ENCODE measurements at regions not wholly inside any gene's neighbourhood (a gene's known extent, or its start where the extent isn't known, plus 50 kb on each side); places are given as distances from the start of the nearest gene placed in this dataset.
A peak's percentile ranks its signal among the peaks of the same experiment; 100 is the strongest.

DNA sequence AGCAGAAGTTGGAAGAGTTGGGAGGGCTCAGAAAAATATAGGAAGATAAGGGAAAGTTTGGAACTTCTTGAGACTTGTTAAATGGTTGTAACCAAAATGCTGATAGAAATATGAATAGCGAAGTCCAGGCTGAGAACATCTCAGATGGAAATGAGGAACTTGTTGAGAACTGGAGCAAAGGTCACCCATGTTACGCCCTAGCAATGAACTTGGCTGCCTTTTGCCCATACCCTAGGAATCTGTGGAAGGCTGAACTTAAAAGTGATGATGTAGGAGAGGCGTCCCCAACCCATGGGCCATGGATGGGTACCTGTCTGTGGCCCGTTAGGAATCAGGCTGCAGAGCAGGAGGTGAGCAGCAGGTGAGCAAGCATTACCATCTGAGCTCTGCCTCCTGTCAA, 347.8 kb downstream of the ARL4A start:
- DNase-seq (ENCODE audit: low spot score): no peak

DNA sequence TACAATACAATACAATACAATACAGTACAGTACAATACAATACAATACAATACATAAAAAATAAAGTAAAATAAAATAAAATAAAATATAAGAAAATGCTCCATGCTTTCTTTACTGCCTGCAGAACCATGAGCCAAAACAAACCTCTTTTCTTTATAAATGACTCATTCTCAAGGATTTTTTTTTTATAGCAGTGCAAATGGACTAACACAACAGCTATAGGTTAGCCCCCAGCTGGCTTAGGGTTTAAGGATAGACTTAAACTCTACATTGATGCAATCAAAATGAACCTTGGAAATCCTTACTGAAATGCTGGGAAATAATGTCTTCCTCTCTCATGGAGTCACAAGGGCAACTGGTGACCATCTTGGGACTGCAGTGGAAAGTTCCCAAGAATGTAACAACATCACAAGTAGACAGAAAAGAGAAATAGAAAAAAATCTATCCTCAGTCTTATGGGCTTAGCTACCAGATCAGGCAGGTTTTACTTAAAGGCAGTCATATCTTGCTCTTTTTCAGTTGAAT, 348.9 kb downstream of the ARL4A start:
- no peak for DNase-seq (ENCODE audit: low spot score)

DNA sequence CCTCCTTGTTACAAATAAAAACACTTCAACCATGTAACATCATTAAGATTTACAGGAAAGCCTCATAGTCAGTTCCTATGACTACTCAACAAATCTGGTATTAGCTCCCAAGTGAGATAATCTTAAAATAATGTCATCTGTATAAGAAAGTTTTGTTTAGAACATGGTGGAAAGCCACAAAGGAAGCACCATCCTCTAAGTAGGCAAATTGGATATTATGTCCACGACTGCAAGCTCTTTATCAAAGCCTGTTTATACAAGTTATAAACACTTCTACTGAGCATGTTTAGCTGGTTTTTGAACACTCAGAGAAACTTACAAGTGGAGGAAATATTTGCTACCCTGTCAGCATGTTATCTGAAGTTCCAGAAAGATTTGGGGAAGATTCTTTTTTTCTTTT, 349.8 kb downstream of the ARL4A start:
- DNase-seq (ENCODE audit: low spot score): no peak

DNA sequence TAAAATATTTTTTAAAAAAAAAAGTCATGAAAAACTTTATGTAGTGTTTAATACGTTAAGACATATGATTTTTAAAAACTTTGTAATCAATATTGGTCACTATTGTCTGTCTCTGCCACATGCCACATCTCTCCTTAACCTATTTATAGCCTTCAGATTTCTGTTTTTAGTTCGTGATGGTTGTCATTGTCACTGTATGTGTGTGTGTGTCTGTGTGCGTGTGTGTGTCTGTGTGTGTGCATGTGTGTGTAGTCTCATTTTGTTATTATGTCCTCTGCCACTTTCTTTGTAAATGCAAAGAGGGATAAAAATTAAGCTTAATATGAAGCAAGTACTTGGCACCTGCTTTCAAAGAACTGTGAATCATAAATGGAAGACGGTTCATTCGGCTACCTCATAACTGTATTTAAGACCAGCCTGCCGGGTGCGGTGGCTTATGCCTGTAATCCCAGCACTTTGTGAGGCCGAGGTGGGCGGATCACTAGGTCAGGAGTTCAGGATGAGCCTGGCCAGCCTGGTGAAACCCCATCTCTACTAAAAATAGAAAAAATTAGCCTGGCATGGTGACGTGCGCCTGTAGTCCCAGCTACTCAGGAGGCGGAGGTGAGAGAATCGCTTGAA, 354.0 kb downstream of the ARL4A start:
- no peak for DNase-seq (ENCODE audit: low spot score)

DNA sequence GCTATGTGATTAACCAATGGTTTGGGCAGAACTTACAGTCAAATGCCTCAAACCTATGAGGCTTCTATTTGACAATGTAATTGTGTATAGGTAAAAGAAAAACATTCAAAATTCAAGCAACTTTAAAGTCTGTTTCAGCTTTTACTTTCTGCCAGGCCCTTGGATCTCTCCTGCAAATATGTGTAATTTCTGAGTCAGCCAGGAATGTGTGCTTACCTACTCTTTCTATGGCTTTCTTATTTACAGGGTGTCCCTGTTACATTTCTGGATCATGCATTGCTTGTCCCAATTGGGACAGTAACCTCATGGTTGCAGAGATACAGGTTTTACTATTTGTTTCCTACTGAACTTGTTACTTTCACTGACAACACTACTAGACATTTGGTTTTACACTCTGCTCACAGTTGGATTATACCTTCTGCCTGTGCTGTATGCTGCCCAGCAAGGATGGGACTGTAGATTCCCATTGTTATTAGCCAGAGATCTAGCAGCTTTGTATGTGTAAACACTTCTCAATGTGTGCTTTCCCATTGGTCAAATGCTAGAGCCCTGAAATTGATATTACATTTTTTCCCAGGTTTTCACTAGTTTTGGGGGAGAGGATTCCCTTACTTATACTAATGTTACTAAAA, 355.3 kb downstream of the ARL4A start:
- no peak for DNase-seq (ENCODE audit: low spot score)

DNA sequence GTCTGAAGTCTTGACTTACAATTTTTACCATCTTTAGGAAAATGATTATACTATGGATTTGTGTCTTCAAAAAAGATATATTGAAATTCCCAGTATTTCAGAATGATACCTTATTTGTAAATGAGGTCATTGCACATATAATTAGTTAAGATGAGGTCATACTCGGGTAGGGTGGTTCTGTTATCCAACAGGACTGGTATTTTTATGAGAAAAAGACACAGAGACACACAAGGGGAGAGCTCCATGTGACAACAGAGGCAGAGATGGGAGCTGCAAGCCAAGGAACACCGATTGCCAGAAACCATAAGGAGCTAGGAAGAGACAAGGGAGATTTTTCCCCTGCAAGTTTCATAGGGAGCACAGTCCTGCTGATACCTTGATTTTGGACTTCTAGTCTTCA, 356.9 kb downstream of the ARL4A start:
- DNase-seq (ENCODE audit: low spot score): no peak

DNA sequence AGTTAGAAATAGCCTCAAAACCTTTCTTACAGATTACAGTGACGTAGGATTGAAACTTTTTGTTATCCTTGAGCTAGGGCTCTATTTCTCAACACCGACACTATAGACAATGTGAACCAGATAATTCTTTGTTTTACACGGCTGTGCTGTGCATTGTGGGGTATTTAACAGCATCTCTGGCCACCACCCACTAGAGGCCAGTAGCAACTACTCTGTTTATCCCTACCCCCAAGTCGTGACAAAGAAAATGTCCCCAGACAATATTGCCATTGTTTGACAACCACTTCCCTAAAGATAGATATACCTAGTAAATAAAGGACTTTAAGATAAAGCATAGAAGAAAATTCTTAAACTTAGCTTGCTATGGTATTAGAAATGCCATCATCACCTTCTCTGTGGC, 359.6 kb downstream of the ARL4A start:
- DNase-seq (ENCODE audit: low spot score): no peak

DNA sequence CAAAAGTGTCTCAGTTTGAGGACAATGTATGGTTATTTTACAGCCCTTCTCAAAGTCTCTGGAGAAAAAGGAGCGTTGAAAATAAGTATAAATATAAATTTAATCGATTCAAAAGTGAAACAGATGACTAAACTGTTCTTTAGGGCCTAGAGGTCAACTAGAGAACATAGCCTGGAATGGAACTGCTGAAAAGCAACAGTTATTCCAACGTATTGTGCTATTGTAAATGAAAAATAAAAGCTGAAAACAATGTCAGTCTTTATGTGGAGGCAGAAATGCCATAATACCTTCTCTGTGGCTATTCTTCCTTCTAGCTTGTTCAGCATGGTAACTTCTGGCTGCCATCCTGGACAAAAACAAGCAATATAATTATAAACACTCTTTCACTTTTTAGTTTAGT, 362.5 kb downstream of the ARL4A start:
- no peak for DNase-seq (ENCODE audit: low spot score)

DNA sequence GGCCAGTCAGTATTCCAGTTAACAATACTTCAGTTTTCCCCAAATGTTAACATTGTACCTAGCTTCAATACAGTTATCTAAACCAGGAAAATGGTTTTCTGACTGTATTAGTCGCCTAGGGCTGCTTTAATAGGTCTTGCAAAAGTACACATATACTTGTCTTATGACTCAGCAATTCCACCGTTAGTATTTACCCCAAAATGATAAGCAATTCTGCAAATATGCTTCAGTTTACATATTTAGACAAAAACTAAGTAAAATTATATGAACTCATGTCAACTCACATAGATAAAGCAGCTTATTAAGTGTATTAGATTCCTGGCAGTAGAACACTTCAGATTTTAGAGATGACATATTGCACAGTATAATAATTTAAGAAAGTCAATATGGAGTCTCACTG, 363.3 kb downstream of the ARL4A start:
- no peak for DNase-seq (ENCODE audit: low spot score)

DNA sequence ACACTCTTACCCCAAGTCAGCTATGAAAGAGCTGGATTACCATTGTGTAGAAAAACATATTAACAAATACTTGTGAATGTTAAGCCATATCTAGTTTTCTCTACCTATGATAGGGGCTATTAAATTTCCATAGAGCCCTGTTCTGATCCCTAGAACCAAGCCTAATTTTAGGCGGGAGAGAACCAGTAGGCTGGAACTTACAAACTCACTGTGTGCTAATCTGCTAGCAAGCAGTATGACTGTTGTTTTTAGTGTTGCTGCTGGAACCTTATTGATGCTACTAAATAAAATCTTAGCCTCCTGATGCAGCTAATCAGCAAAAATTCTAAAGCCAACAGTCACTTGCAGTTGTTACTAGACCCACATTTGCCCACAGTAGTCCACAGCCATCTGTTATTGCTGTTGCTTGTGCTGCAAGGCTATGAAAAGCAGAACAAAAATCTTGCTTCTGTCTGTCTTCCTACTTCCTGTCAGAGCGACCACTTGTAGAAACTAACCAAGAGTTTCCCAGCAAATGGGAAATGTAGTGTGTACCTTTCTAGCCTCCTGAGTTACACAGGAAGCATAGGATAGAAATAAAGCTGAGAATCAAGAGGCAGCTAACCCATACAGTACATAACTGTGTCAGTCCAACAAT, 368.4 kb downstream of the ARL4A start:
- peak; percentile 18 for DNase-seq (ENCODE audit: low spot score)

DNA sequence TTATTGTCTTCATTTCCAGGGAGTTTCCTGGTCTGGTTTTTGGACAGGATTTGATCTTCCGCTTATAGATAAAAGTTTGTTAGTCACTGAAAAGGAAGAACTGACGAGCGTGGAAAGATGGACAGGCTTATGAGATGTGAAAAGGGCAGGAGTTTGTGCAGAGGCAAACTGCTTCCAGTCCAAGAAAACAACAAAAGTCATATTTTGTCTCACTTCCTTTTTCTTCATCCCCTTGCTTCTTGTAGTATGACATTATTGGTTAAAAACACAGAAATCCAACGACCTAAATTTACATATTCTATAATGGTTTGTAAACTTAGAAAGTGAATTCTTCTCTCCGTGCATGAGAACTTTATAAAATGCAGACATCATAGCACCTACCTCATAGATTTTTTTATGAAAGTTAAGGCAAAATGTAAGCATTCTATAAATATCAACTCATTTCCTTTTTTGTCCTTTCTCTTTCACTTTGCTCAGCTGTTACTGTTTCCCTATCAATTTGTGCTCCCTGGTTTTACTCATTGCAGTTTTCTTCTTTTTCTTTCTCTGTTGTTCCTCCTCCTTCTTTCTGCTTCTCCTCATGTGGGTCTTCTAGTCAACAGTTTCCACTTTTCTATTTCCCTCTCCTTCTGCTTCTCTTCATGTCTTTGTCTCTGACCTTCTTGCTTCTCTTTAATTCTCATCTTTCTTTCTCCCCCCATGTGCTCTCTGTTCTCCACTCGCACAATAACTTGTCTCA, 370.2 kb downstream of the ARL4A start:
- peak; percentile 5 for DNase-seq (ENCODE audit: low spot score)

DNA sequence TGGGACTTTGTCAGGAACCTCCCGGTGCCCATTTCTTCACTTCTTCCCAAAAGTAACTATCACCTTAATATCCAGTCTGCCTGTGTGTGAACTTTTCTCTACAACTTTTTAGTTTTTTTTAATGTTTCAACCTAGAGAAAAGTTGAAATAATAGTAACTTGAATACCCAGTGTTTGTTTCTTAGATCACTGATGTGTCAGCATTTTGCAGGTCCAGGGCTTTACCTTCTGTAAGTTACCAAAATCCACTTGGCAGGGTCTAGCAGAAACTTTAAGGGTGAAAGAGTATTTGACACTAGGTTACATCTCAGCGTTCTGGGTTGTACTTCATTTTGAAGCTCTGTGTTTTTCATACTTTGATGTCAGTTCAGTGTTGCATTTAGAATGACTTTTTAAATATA, 372.7 kb downstream of the ARL4A start:
- DNase-seq (ENCODE audit: low spot score): no peak

DNA sequence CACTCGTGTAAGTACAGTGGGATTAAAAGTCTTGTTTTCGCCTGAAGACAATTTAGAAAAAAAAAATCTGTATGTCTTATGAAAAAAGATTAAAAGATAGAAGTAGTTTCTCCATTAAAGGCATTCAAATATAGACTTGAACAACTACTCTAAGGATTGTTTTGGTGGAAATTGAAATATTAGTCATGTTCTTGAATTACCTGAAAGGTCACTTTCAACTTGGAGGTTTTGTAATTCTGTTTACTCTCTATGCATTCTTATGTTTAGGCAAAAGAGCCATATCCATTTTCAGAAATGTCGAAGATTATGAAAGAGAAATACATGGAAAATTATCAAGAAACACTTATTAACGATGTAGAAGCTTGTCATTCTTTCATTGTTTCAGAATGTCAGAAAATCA, 373.7 kb downstream of the ARL4A start:
- no peak for DNase-seq (ENCODE audit: low spot score)

DNA sequence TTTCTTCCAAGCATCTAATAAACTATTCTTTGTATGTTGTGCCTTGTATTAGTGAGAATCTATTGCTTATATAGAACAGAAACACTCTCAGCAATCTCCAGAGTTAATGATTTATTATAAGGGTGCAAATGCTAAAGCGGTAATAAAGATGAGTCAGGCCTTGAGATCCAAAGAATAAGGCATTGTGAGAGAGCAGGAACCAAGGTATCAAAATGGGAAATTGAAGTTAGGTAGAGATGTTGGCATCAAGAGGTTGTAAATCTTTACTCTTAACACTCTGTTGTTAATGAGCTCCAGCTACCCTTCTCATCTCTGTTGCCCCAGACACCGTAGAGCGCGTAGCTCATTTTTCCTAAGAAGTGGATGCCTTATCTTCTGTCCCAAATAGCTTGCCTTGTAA, 375.2 kb downstream of the ARL4A start:
- no peak for DNase-seq (ENCODE audit: low spot score)

DNA sequence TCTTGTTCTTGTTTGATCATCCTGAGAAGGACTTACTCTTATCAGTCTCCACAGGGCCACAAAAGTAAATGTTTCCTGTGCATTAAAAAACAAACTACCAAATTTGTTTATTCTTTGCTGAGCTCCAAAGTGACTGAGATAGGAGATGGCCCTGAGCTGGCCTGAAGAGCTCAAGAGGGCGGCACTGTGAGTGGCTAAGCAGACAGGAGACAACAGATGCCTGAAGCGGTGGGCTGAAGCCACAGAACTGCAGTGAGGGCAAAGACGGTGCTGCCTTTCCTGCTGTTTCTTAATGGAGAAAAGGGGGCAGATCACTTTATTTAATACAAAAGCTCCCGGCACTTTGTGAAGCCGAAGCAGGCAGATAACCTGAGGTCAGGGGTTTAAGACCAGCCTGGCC, 379.6 kb downstream of the ARL4A start:
- DNase-seq (ENCODE audit: low spot score): no peak

DNA sequence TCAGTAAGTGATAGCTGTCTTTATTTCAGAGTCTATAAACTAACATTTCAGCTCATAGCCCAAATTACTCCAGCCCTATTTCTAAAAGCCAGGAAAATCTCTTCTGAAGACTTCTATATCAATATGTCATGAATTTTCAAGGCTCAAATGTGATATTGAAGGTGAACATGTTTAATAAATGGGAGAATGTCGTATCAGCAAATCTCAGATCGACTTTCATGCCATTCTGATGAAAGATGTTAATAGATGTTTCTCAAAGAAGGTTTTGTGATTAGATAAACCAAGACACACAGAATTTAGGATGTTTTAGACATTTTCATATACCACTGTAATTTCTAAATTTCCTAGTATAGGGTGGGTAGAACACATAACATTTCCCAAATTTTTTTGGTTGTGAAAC, 380.6 kb downstream of the ARL4A start:
- no peak for DNase-seq (ENCODE audit: low spot score)

DNA sequence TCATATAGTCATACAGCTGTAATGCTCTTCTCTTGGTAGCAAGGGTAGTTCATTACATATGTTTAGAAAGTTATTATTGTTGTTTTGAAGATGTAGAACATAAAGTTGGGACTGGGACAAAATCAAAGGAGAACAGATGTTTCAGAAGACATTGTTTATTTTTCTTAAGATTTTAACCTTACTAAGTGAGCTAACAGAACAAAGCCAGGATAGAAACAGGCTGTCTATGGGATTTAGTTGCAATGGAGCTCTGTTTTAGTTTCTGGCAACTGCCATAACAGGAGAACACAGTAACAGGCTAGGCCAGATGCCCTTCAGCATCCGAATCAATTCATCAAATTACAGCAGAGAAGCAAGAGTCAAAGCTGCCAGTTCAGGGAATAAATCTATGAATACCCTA, 382.4 kb downstream of the ARL4A start:
- no peak for DNase-seq (ENCODE audit: low spot score)

DNA sequence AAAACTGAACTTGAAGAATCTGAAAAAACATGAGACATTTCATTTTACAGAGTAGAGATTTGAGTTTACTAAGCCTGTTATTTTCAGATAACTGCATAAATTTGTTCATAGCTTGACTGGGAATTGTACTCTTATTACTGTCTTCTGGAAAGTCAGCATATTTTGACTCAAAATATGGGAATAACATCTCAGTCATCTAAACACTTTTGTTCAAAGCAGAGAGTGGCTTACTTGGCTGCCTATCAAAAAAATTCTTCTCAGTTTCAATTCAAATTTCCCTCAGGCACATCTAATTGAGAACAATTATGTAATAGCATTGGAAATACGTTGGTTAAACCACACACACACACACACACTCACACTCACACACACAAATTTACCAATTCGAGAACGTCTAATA, 384.6 kb downstream of the ARL4A start:
- no peak for DNase-seq (ENCODE audit: low spot score)

DNA sequence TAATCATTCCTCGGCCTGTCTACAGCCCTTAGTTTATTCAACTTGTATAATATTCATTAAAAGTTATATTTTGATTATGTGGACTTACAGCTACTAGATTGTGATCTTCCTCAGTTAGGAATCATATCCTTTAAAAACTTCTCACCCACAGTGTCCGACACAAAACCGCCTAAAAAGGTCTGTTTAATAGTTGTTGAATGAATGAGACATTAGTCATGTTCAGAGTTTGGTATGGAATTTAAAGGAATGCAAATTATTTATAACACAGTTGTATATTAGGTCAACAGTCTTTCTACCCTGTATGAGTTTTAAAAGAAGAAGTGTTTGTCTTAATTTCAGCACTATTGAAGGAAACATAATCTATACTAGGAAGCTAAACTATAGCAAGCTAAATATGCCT, 390.0 kb downstream of the ARL4A start:
- DNase-seq (ENCODE audit: low spot score): no peak

DNA sequence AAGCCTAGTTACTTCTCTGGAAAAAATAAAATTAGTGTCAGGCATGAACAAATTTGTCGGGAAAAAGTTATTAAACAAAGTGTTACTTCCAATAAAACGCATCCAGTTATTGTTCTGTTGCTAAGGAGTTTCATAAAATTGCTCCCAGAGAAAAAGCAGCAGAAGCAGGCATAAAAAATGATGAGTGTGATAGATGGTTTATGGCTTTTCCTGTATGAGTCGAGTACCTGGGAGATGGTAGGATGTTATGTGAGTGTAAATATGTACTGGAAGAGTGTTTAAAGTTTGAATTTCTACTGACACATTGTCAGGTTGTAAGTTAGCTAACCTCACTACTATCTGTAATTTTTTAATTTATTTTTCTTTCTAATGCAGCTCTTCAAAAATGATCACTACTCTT, 390.7 kb downstream of the ARL4A start:
- no peak for DNase-seq (ENCODE audit: low spot score)

DNA sequence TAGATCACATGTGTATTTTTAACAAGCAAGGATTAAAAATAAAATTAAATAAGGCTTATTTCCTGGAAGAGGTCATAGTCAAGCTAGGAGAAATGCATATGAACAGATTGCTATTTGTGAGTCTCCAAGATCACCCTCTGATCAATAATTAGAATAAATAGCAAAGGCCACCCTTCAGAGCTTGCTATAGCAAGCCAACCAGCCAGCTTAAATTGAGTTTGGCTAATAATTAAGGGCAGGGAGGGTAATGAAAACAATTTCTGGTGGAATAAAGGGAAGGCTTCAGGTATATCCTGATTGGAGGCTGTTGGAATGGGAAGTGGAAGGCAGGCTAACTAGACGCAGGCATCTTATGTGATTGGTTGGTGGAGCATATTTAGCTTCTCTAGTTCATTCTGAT, 403.5 kb downstream of the ARL4A start:
- DNase-seq (ENCODE audit: low spot score): no peak

DNA sequence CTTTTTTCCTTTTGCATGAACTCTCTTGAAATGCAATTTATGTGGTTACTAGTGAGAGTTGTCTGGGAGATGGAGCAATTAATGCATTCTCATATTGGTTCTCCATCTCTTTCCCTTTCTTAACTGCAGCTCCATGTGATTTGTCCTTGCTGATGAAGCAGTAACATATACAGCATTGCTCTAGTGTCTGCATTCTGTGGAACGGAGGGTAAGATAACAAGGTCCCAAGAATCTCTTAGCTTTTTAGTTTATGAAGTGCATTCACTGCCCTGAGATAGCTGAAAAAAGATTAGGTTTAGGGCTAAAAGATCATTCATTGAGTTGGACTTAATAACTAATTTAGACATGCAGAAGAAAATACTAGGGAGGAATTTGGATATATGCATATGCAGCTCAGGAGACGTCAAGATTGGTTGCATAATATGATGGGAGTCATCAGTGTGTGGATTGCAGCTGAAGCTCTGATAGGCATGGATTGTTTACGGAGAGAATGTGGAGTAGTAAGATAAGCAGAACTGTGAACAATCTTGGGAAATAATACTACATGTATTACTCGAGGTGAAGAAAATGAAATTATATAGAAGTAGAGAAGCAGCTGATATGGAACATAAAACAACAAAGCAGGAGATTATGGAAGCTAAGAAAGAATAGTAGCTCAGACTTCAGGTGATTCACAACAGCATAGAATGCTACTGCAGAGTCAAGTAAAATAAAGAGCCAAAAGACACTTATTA, 404.7 kb downstream of the ARL4A start:
- DNase-seq (ENCODE audit: low spot score): no peak

DNA sequence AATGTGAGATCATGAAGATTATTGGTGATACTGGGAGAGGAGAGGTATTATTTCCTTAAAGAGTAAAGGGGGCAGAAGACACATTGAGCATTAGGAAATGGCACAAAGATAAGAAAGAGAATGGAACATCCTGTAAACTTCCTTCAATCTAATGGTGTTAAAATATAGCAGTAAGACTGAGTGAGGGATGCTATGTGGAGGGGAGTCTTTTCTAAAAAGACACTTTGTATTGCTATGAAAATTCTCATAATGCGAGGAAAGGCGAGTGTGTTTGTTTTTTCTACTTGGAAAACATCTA, 405.2 kb downstream of the ARL4A start:
- DNase-seq (ENCODE audit: low spot score): no peak
